PFSK-1 (cell line): ENCODE measurements at regions not wholly inside any gene's neighbourhood (a gene's known extent, or its start where the extent isn't known, plus 50 kb on each side); places are given as distances from the start of the nearest gene placed in this dataset.

ENCODE experiments used
- FOXP2 ChIP-seq: optimal IDR thresholded peaks from 2 replicates; pipeline ENCODE3; 2011; ENCODE audit warnings: borderline replicate concordance, control low read depth, inconsistent platforms; ENCODE audit not compliant: insufficient read depth; ENCODE audit errors: extremely low read length, extremely low read depth
- POLR2AphosphoS5 ChIP-seq: IDR thresholded peaks from 2 replicates; pipeline ENCODE4 v1.6.1; 2012; ENCODE audit warnings: low read depth, mild to moderate bottlenecking, control low read depth, low read length, moderate library complexity
- REST ChIP-seq, 2 experiments: IDR thresholded peaks; 2 replicates each; pipeline versions ENCODE4 v1.6.1 to v1.8.0; 2011 to 2012; ENCODE audit warnings: low read depth in 2 of 2, low read length in 2 of 2, control low read depth in 1 of 2, inconsistent platforms in 1 of 2, mild to moderate bottlenecking in 1 of 2, moderate library complexity in 1 of 2; ENCODE audit not compliant: insufficient read depth in 1 of 2
- SIN3A ChIP-seq: IDR thresholded peaks from 2 replicates; pipeline ENCODE4 v1.6.1; 2012; ENCODE audit warnings: mild to moderate bottlenecking, low read length, moderate library complexity, borderline replicate concordance; ENCODE audit not compliant: insufficient read depth
- TAF1 ChIP-seq: IDR thresholded peaks from 2 replicates; pipeline ENCODE4 v1.6.1; 2012; ENCODE audit warnings: low read length, control low read depth, borderline replicate concordance; ENCODE audit not compliant: insufficient read depth

DNA sequence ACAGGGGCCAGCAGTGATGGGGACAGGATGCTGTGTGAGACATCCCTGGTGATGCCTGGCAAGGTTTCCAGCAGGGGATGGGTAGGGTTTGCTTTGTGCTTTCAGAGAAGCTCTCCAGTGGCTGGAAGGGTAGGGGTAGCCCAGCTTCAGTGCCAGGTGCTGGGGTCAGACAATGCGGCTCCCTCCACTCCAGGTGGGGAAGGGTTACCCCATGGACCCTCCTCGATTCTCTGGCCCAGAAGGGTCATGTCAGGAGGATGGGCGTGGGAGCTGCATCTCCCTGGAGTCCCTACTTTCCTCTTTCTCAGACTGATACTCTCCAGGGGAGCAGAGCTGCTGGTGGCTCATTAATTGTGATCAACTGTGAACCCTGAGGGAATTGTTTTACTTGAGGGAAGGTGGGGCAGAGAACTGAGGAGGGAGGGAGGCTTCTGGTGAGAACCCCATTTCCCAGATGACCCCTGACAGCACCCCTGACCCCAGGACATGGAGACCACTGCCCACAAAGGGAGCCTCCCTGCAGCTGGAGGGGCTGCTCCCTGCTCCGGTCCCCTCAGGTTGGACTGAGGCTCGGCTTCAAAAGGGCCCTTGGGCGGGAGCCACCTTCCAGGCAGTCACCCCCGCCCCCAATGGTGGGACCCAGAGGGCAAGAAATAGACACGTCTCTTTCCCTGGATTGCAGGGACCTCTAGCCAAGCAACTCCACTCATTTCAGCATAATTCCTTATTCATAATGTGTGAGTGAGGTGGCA, 100.9 kb upstream of the BHLHE23 start:
- TF ChIP-seq TAF1 = no peak
- TF ChIP-seq POLR2AphosphoS5 = no peak
- TF ChIP-seq SIN3A = no peak
- TF ChIP-seq REST (IDR thresholded peaks at IDR 0.05; ENCODE audit: insufficient read depth in 1 of 2, low read depth in 2 of 2, low read length in 2 of 2) = no peak
- TF ChIP-seq FOXP2 = no peak

DNA sequence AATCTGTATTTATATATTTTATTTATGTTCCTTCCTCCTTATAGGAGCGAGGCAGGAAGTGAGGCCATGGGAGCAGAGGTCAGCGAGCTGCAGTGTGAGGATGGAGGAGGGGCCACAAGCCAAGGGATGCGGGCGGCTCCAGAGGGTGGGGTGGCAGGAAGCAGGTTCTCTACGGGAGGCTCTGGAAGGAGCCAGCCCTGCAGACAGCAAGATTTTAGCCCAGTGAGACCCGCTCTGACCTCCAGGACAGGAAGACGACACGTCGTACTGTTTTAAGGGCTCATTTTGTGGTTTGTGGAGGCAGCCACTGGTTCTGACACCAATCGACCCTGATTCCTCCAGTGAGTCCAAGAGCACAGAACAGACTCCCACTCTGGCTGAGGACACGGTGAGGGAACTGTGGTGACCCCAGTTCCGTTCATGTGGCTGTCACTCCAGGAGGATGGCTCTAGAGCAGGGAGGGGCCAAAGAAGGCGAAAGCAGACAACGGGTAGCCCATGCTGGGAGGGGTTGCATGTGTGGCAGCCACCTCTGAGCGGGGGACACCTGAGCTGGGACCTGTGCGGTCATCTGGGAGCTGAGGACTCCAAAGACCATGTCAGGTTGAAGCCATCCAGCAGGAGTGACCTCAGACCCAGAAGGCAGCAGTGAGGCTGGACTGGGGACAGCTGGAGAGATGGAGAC, 100.1 kb upstream of the BHLHE23 start:
- TF ChIP-seq FOXP2 (no peak), REST (IDR thresholded peaks at IDR 0.05; ENCODE audit: insufficient read depth in 1 of 2, low read depth in 2 of 2, low read length in 2 of 2) (no peak), POLR2AphosphoS5 (no peak), TAF1 (no peak), SIN3A (no peak)

GRCh38 chr20:63106108-63106764, 99.5 kb upstream of the BHLHE23 start:
- TF ChIP-seq POLR2AphosphoS5 (no peak), TAF1 (no peak), FOXP2 (no peak), SIN3A (no peak), REST (IDR thresholded peaks at IDR 0.05; ENCODE audit: insufficient read depth in 1 of 2, low read depth in 2 of 2, low read length in 2 of 2) (no peak)

DNA sequence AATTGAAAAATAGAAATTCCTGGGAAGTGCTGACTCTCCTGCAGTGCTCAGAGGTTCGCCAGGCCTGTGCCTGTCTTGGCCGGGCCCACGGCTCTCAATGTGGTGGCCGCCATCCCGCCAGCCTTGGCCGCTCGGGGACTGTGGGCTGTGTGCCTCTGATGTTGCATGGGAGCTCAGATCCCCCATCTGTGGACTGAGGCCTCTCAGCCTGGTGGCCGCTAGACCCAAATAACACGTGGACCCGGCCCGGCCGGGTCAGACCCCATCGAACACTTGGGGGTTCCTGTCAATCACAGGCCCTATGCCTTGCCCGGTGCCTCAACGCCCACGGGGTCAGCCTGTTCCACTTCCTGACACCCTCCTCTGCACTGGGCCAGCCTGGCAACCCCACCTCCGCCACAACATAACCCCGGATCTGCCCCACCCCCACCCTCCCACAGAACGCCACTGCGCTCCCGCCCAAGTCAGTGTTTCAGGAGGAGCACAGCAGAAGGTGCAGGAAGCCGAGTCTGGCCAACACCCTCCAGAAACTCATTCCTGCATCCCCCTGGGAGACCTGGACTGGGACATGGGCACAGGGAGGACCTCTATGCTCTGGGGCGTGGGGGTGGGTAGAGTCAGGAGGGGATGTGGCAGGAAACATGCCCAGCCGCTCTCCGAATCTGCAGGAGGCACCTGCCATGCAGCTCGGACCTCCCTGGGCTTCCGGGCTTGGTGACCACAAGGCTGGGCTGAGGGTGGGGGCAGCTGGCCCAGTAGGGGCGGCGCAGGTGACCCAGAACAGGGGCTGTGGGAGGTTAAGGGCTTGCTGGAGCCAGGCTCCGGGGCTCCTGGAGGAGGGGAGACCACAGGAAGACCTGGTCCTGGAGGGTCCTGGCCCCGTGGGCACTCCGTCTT, 98.7 kb upstream of the BHLHE23 start:
- TF ChIP-seq TAF1 = no peak
- TF ChIP-seq REST (IDR thresholded peaks at IDR 0.05; ENCODE audit: insufficient read depth in 1 of 2, low read depth in 2 of 2, low read length in 2 of 2) = no peak
- TF ChIP-seq SIN3A = no peak
- no peak for TF ChIP-seq POLR2AphosphoS5
- TF ChIP-seq FOXP2 = no peak
